Liver (tissue), 8 donors: ENCODE measurements at regions not wholly inside any gene's neighbourhood (a gene's known extent, or its start where the extent isn't known, plus 50 kb on each side); places are given as distances from the start of the nearest gene placed in this dataset.

Source experiments
- DNase-seq: peaks from one replicate; pipeline ENCODE4 v3.0.0-alpha.2; 2017; ENCODE audit warnings: low spot score
- H3K27ac ChIP-seq, 2 donors: one replicate each; pipeline ENCODE4 v1.7.0; 2013; ENCODE audit warnings: inconsistent platforms in 2 of 2, low read length in 2 of 2, control low read depth in 1 of 2, low read depth in 1 of 2, mild to moderate bottlenecking in 1 of 2
- H3K27me3 ChIP-seq, 4 donors: one replicate each; pipeline versions ENCODE4 v1.6.1 to v1.7.0; 2013; ENCODE audit warnings: low read length in 3 of 4, inconsistent platforms in 1 of 4, mild to moderate bottlenecking in 1 of 4, moderate library complexity in 1 of 4; ENCODE audit not compliant: control insufficient read depth in 4 of 4, insufficient read depth in 4 of 4
- H3K36me3 ChIP-seq, 4 donors: one replicate each; pipeline versions ENCODE4 v1.6.1 to v1.7.0; 2013; ENCODE audit warnings: low read length in 3 of 4, mild to moderate bottlenecking in 3 of 4, low read depth in 1 of 4, moderate library complexity in 1 of 4; ENCODE audit not compliant: control insufficient read depth in 4 of 4, insufficient read depth in 3 of 4
- H3K4me1 ChIP-seq, 4 donors: one replicate each; pipeline versions ENCODE4 v1.6.1 to v1.7.0; 2013; ENCODE audit warnings: low read length in 3 of 4, mild to moderate bottlenecking in 3 of 4, moderate library complexity in 1 of 4; ENCODE audit not compliant: control insufficient read depth in 4 of 4, insufficient read depth in 4 of 4
- H3K4me3 ChIP-seq, 3 donors: one replicate each; pipeline versions ENCODE4 v1.6.1 to v1.7.0; 2013; ENCODE audit warnings: low read length in 3 of 3, control low read depth in 1 of 3, low read depth in 1 of 3, mild to moderate bottlenecking in 1 of 3
- H3K9ac ChIP-seq, 2 donors: one replicate each; pipeline ENCODE4 v1.7.0; 2013; ENCODE audit warnings: low read length in 2 of 2, mild to moderate bottlenecking in 2 of 2, moderate library complexity in 2 of 2, control low read depth in 1 of 2, low read depth in 1 of 2
- H3K9me3 ChIP-seq, 4 donors: one replicate each; pipeline versions ENCODE4 v1.6.1 to v1.7.0; 2013; ENCODE audit warnings: low read length in 3 of 4; ENCODE audit not compliant: control insufficient read depth in 4 of 4
- ATF3 ChIP-seq: IDR thresholded peaks from 2 replicates; pipeline ENCODE4 v1.6.1; 2016; ENCODE audit warnings: antibody characterized with exemption
- CTCF ChIP-seq: fragments of 150-350 bp; IDR thresholded peaks from 2 replicates; pipeline ENCODE4 v1.5.1; 2017; ENCODE audit warnings: improper control_type of control experiment, low read depth, low read length; ENCODE audit not compliant: missing input control
- EGR1 ChIP-seq, 2 donors: IDR thresholded peaks; 2 replicates each; pipeline ENCODE4 v1.6.1; 2016 to 2018; ENCODE audit warnings: antibody characterized with exemption in 2 of 2, low read depth in 2 of 2
- FOXA1 ChIP-seq: IDR thresholded peaks from 2 replicates; pipeline ENCODE4 v1.6.1; 2016; ENCODE audit warnings: antibody characterized with exemption
- FOXA2 ChIP-seq: IDR thresholded peaks from 2 replicates; pipeline ENCODE4 v1.6.1; 2016; ENCODE audit warnings: antibody characterized with exemption
- GABPA ChIP-seq, 2 donors: IDR thresholded peaks in 1 of 2; conservative IDR thresholded peaks in 1 of 2; 2 replicates each; pipeline ENCODE4 v1.6.1; 2016; ENCODE audit warnings: antibody characterized with exemption in 2 of 2, mild to moderate bottlenecking in 1 of 2, moderate library complexity in 1 of 2
- HNF4G ChIP-seq: IDR thresholded peaks from 2 replicates; pipeline ENCODE4 v1.6.1; 2016; ENCODE audit warnings: antibody characterized with exemption
- JUND ChIP-seq, 2 donors: IDR thresholded peaks; 2 replicates each; pipeline ENCODE4 v1.6.1; 2016; ENCODE audit warnings: antibody characterized with exemption in 2 of 2
- NR2F2 ChIP-seq: IDR thresholded peaks from 2 replicates; pipeline ENCODE4 v1.6.1; 2016; ENCODE audit warnings: antibody characterized with exemption
- RAD21 ChIP-seq, 2 donors: IDR thresholded peaks; 2 replicates each; pipeline ENCODE4 v1.6.1; 2016; ENCODE audit warnings: antibody characterized with exemption in 2 of 2, mild to moderate bottlenecking in 2 of 2
- REST ChIP-seq: IDR thresholded peaks from 2 replicates; pipeline ENCODE4 v1.6.1; 2016; ENCODE audit warnings: antibody characterized with exemption, mild to moderate bottlenecking
- SP1 ChIP-seq: IDR thresholded peaks from 2 replicates; pipeline ENCODE4 v1.6.1; 2018; ENCODE audit warnings: antibody characterized with exemption, mild to moderate bottlenecking
- YY1 ChIP-seq: IDR thresholded peaks from 2 replicates; pipeline ENCODE4 v1.6.1; 2016; ENCODE audit warnings: antibody characterized with exemption, mild to moderate bottlenecking
- WGBS: extraction: QIAGEN DNeasy Blood & Tissue Kit; methylation state at CpG from one replicate; pipeline ENCODE4 v1.1.7; 2013; 5-methylcytosine and 5-hydroxymethylcytosine counted together
- TF ChIP-seq, protein P1 (sequence below): IDR thresholded peaks from 2 replicates; pipeline ENCODE4 v1.6.1; 2016; ENCODE audit warnings: antibody characterized with exemption
- donor health status: healthy.
- donor health status: healthy.
- donor health status: healthy.
- donor health status: healthy.
- donor health status: healthy.

DNA sequence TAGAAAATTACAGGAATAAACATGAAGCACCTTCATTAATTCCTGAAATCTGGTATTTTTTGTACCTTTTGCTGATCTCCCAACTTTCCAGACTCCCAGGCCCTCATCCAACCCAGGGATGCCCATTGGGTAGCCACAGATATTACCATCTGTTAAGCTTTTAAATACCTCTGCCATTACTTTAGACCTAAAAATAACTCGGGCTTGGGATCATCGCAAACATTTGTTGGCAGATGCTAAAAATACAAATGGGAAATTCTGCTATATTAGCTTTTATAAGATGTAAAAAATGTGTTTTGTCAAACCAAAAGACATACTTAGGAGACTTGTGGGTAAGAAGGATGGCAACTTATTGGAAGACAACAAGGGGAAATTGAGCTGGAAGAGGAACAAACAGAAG, 376.1 kb downstream of the CENPW start:
- H3K4me1 ChIP-seq = no peaks in the 10 kb centered on the region
- H3K27me3 ChIP-seq = no peaks in the 10 kb centered on the region
- H3K4me3 ChIP-seq = no peak overlapping the region
- H3K36me3 ChIP-seq = no peaks in the 10 kb centered on the region
- WGBS = 78% methylated on average over 2 of the region's 2 CpGs
- H3K27ac ChIP-seq = no peak overlapping the region
- TF ChIP-seq EGR1 (IDR thresholded peaks at IDR 0.05; ENCODE audit: low read depth in 2 of 2) (no peak), NR2F2 (no peak), ATF3 (no peak), RAD21 (IDR thresholded peaks at IDR 0.05) (no peak), HNF4G (no peak), YY1 (no peak), SP1 (no peak), FOXA2 (no peak)
- no peaks in the 10 kb centered on the region for H3K9me3 ChIP-seq
- H3K9ac ChIP-seq = no peak overlapping the region
- DNase-seq = no peak

GRCh38 chr6:126716826-126717509, 377.1 kb downstream of the CENPW start:
- TF ChIP-seq SP1 (no peak), YY1 (no peak), REST (no peak), FOXA1 (no peak), HNF4G (no peak), JUND (IDR thresholded peaks at IDR 0.05) (no peak), EGR1 (IDR thresholded peaks at IDR 0.05; ENCODE audit: low read depth in 2 of 2) (no peak), GABPA (IDR thresholded peaks at IDR 0.05 in 1 of 2, conservative IDR thresholded peaks at IDR 0.05 in 1 of 2) (no peak), RAD21 (IDR thresholded peaks at IDR 0.05) (no peak), CTCF (no peak)
- TF ChIP-seq, protein P1, sequence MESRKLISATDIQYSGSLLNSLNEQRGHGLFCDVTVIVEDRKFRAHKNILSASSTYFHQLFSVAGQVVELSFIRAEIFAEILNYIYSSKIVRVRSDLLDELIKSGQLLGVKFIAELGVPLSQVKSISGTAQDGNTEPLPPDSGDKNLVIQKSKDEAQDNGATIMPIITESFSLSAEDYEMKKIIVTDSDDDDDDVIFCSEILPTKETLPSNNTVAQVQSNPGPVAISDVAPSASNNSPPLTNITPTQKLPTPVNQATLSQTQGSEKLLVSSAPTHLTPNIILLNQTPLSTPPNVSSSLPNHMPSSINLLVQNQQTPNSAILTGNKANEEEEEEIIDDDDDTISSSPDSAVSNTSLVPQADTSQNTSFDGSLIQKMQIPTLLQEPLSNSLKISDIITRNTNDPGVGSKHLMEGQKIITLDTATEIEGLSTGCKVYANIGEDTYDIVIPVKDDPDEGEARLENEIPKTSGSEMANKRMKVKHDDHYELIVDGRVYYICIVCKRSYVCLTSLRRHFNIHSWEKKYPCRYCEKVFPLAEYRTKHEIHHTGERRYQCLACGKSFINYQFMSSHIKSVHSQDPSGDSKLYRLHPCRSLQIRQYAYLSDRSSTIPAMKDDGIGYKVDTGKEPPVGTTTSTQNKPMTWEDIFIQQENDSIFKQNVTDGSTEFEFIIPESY = no peak
- WGBS = 59% methylated on average over 3 of the region's 3 CpGs
- Histone ChIP-seq H3K4me1 (no peaks in the 10 kb centered on the region), H3K27me3 (no peaks in the 10 kb centered on the region), H3K9ac (no peak overlapping the region), H3K36me3 (no peaks in the 10 kb centered on the region), H3K27ac (no peak overlapping the region), H3K4me3 (no peak overlapping the region), H3K9me3 (no peaks in the 10 kb centered on the region)
- DNase-seq = no peak
